ENCODE measurements at regions not wholly inside any gene's neighbourhood (a gene's known extent, or its start where the extent isn't known, plus 50 kb on each side); places are given as distances from the start of the nearest gene placed in this dataset.
"Not testable (repeated sequence)": the region's sequence is repeated elsewhere in the genome, so short reads cannot be mapped to it uniquely, and the experiment has no call there.

DNA sequence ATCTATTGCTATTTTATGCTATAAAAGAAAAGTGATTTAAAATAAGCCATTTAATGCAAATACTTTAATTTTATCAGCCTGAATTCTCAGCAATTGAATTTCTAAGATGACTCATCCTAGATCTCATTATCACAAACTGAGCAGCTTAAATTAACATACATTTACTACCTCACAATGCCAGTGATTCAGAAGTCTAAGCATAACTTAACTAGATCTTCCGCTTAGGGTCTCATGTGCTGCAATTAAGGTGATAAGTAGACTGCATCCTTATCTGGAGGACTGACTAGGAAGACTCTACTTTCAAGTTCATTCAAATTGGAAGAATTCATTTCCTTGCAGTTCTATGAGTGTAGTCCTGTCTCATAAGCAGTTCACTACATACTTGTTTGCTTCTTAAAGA lies 286.6 kb downstream of the COL11A1 start:
- DNase-seq, result no peak

DNA sequence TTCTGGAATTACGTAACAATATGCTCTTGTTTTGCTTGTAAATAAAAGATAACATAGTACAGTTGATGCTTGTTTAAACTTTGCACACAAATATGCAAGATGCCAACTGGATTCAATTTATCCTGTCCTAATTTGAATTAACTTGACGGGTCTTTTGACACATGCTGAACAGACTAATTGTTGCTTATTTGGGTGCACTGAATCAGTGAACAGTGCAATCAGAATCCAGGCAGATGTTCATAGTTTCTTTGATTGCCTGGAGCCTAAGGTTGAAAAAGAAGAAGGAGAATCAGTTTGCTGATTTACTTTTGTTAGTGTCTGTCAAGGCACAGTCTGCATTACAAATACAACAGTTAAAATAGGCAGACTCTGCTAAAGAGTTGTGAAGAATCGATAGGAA lies 307.9 kb downstream of the COL11A1 start:
- DNase-seq, result no peak

GRCh38 chr1:102799496-102799895 lies 308.8 kb downstream of the COL11A1 start:
- no peak for DNase-seq

- DNase-seq, result no peak
Measured at GRCh38 chr1:102798718-102799117, 309.6 kb downstream of the COL11A1 start.

GRCh38 chr1:102796429-102796828 lies 311.9 kb downstream of the COL11A1 start:
- DNase-seq, result no peak

GRCh38 chr1:102790997-102791396 lies 317.3 kb downstream of the COL11A1 start:
- no peak for DNase-seq

- not testable (repeated sequence) for DNase-seq
Measured at GRCh38 chr1:102789951-102790350, 318.4 kb downstream of the COL11A1 start.

DNA sequence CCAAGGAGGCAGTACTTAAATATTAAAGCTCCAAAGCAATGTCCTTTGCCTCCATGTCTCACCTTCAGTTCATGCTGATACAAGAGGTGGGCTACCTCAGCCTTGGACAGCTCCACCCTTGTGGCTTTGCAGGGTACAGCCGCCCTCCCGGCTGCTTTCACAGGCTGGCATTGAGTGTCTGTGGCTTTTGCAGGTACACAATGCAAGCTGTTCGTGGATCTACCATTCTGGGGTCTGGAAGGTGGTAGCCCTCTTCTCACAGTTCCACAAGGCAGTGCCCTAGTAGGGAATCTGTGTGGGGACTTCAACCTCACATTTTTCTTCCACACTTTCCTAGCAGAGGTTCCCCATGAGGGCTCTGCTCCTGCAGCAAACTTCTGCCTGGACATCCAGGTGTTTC lies 324.8 kb downstream of the COL11A1 start:
- no peak for DNase-seq

DNA sequence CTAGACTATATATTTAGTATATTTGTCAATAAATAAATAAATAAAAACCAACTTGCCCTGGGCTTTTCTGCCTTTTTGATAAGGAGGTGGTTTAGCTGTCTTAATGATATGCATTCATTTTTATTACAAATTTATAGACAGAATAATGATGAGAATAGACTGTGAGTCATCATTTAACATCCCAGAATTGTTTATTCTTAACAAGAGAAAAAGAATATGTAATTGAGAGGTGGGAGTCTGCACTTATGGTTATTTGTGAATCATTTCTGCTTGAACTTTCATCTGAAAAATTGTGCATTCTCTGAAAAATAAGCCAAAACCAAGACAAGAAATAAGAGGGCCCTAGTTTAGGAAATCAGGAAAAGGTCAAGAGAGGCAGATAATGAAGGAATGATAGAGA lies 326.2 kb downstream of the COL11A1 start:
- no peak for DNase-seq

DNA sequence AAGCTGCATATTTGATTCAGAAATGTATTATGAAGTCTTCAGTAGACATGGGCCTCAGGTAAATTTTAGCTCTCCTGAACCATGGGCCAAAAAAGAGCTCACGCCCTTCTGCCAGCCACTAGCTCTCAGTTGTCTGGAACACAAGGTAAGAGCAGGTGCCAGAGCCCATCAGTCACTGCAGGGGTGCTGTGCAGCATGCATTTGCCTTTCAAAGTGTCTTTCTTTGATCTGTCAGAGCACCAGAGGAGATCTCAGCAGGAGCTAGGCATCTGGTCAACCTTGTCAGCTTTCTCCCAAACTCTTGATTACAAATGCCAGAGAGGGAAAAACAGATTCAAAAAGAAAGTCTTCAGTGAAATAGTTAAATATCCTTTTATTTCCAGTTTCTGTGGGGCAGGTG lies 332.3 kb downstream of the COL11A1 start:
- DNase-seq, result no peak

DNA sequence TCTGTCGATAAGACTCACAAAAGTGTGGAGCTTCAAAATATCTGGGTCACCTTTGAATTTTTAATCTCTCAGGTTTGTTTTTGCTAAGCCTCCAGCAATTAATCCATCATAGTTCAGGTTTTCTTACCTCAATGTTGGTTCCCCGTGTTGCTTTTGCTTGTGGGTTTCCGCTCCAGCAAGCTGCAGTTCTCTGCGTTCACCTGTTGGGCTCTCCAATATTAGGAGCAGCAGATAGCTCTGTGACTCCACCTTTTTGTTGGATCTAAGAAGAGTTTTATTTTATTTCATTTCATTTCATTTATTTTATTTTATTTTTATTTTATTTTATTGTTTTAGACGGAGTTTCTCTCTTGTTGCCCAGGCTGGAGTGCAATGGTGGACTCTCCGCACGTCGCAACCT lies 335.5 kb downstream of the COL11A1 start:
- DNase-seq, result no peak

DNA sequence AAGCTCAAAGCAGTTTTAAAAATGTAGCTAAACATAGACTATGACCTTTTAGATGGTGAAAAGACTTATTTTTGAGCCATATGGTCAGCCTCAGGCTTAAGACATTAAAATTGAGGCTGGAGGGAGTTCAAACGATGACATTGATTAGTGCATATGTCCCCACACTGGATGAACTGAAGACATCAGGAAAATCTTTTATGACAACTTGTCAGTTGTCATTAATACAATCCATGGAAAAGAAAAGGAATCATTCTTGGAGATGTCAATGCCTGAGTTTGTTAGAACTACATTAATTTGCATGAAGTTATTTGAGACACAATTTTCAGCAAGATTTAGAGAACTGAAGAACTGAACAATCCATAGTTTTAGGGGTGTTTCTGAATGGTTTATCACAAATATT lies 349.9 kb downstream of the COL11A1 start:
- DNase-seq, result no peak

- DNase-seq, result no peak
Measured at GRCh38 chr1:102757363-102757762, 351.0 kb downstream of the COL11A1 start.

DNA sequence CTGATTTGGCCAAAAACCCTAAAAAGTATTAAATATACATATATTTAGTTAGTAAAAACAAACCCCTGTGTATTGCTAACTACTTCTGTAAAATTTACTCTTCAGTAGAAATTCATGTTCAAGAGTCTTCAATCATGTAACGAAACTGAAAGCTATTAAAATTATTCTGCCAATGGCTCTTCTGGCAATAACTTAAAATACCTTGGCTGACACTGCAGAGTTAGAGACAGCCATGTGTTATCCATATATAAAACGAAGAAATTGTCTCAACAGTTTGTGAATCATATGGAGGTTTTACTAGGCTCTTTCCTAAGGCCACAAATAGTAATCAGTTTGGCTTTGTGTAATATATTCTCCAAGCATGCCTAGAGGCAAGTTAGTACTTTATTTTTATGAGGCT lies 357.2 kb downstream of the COL11A1 start:
- no peak for DNase-seq

DNA sequence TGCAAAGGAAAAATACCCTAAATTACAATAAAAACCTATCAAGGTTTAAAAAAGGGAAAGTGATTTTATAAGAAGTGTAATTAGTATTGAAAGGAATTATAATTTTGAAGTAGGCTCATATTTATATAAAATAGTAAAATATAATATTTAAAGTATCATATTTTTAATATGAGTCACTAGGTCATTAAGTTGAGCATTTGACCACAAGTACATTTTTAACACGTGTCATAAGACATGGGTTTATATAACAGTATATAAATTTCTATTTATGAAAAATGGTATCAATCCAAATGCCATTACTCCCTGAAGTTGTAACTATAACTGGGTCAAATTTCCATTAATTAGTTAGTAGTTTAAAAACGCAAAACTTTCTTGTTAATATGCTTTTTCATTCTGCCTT lies 365.9 kb downstream of the COL11A1 start:
- no peak for DNase-seq

DNA sequence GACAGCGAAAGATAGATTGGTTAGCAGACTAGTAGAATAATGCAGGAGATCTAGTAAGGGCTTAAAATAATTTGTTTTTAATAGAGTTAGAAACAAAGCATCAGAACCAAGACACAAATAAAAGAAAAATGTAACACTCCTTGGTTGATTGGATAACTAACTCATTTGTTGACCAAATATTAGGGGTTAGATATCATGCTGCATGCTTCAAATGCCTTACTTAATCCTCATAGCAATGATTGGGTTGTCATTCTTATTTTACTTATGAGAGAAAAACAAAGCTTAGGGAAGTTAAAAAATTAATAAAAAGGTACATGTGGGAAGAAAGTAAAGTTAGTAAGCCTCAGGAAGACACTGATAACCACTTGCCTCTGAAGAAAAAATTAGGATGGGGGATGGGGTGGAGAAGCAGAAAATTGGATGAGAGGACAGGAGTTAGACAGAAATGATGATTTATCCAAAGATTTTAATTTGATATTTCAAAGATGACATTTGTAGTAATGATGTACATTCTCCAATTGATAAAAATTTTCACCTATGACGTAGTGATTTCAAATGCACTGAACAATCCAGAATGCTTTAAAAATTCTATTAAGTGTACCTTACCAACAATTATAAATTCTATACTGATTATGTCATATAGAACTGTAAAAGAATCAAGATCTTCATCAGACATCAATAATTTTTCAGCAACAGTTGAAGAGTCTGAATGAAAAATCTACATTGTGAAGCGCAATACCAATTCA lies 374.7 kb downstream of the COL11A1 start:
- no peak for DNase-seq

DNA sequence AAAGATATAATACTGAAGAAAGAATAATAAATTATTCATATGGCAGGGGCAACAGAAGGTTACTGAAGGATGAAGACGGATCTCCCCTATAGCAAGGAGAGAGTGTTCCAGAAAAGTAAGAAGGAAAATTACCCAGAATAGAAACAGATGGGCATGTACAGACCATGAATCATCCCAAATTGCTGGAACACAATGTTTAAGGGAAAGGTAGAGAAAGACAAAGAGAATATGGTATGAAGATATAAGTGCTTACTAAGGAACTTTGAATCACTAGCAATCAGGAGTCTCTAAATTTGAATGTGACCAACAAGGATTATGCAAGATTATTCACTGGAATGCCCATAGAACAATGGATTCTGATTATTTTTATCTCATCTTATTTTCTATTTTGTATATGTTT lies 375.4 kb downstream of the COL11A1 start:
- DNase-seq, result no peak

- no peak for DNase-seq
Measured at GRCh38 chr1:102726417-102726816, 381.9 kb downstream of the COL11A1 start.

DNA sequence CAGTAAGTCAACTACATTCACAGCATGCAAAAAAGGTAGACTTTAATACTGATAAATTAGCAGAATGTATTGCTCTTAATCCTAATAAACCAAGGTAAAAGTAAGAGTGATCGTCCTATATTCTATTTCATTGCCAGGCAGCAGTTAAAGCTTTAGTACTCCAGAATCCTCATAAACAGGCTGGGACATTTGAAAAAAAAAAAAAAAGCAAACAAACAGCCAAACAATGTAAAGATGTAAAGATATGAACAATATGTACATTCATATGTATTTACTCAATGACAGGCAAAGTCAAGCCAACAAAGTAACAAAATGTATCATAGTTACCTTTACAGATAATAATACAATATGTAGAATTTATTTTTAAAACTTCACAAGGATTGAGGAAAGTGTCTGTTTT lies 383.6 kb downstream of the COL11A1 start:
- DNase-seq, result no peak

DNA sequence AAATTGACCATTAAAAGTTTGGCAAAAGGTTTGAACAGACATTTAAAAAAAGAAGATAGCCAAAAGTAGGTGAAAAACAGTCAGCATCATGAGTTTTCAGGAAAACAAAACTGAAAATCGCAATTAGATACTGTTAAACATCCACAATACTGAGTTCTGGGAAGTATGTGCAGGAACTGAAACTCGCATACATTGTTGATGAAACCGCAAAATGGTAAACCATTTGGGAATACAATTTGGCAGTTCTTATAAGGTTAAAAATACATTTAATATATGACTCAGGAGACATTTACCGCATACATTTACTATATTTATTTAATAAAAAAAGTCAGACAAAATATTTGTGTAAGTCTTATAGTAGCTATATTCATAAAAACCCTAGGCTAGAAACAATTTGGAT lies 393.2 kb downstream of the COL11A1 start:
- no peak for DNase-seq

DNA sequence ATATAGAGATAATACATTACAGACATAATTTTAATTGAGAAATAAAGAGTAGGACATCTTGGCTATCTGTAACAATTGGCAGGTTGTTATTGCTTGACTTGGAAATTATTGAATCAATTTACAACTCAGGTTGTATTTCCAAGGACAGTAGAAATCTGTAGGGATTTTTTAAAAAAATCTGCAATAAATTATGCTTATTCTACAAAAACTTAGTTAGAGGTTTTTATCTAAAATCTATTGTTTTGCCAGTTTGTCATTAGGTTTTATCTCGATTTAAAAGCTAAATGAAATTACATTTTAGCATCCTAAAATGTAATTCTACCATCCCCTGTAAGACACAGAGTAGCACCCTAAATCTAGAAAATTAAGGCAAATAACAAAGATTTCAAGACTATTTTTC lies 408.8 kb downstream of the COL11A1 start:
- DNase-seq, result no peak

GRCh38 chr1:102693345-102693744 lies 415.0 kb downstream of the COL11A1 start:
- no peak for DNase-seq

DNA sequence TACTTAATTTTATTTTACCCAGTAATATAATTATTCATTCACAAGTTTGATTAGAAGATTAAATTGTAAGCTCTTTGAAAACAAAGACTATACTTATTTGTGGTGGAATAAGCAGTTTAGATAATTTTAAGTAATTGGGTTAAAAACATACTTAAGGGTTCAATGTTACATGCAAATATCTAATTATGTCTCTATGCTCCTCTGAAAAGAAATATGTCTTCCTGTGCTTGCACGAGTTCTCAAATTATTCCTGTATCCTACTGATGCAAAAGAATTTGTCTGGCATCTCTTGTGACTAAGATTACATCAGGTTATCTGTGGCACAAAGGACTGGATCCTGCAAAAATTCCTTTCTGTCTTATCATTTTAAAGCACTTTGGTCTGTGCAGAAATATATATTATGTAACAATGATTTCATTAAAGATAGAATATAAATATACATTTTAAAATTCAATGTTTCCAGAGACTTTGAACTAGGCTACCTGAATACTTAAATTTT lies 416.7 kb downstream of the COL11A1 start:
- no peak for DNase-seq

DNA sequence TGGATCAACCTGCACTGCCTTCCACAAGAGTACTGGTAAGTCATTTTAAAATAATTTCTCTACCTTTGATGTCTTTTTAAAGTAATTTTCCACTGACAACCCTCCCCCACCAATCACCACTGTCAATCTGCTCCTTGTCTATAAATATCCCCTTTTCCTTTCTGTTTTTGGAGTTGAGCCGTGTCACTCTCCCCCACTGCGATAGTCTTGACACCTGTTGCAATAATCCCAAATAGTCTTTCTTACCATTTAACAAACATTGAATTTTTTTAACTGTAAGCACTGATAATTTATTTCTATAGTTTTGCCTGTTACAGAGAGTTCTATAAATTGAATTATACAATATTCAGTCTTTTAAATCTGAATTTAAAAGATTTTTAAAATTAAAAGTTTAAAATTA lies 420.9 kb downstream of the COL11A1 start:
- DNase-seq, result no peak

GRCh38 chr1:102661481-102661880 lies 446.8 kb downstream of the COL11A1 start:
- no peak for DNase-seq

Measured in activated CD4-positive, alpha-beta T cell treated with anti-CD3 and anti-CD28 coated beads, Interleukin-2, amount 50 U/mL, for 16 hours (primary cell).